IPS DF 4.7 (cell line): ENCODE measurements at regions not wholly inside any gene's neighbourhood (a gene's known extent, or its start where the extent isn't known, plus 50 kb on each side); places are given as distances from the start of the nearest gene placed in this dataset.
A peak's percentile ranks its signal among the peaks of the same experiment; 100 is the strongest.
"Not testable (repeated sequence)": the region's sequence is repeated elsewhere in the genome, so short reads cannot be mapped to it uniquely, and the experiment has no call there.

ENCODE experiments used
- DNase-seq: peaks from one replicate; pipeline ENCODE4 v3.0.0-alpha.2; 2013; ENCODE audit warnings: low spot score; ENCODE audit errors: extremely low read depth

- DNase-seq, result no peak
Observed at GRCh38 chr3:180743813-180744590, 64.7 kb upstream of the CCDC39 start.

- no peak for DNase-seq
Observed at GRCh38 chr3:180747805-180748361, 68.6 kb upstream of the CCDC39 start.

- no peak for DNase-seq
Observed at GRCh38 chr3:180749322-180749721, 70.0 kb upstream of the CCDC39 start.

- no peak for DNase-seq
Observed at GRCh38 chr3:180749796-180750195, 70.5 kb upstream of the CCDC39 start.

- DNase-seq, result no peak
Observed at GRCh38 chr3:180755556-180755955, 76.3 kb upstream of the CCDC39 start.

- no peak for DNase-seq
Observed at GRCh38 chr3:180762866-180763265, 83.6 kb upstream of the CCDC39 start.

GRCh38 chr3:180764481-180764880 is 85.2 kb upstream of the CCDC39 start:
- DNase-seq, result no peak

- no peak for DNase-seq
Observed at GRCh38 chr3:180770639-180771038, 91.3 kb upstream of the CCDC39 start.

GRCh38 chr3:180776433-180776832 is 97.1 kb upstream of the CCDC39 start:
- no peak for DNase-seq

- no peak for DNase-seq
Observed at GRCh38 chr3:180782195-180782984, 103.1 kb upstream of the CCDC39 start.

GRCh38 chr3:180786227-180786626 is 106.9 kb upstream of the CCDC39 start:
- not testable (repeated sequence) for DNase-seq

GRCh38 chr3:180789774-180790173 is 110.5 kb upstream of the CCDC39 start:
- no peak for DNase-seq

GRCh38 chr3:180798197-180798596 is 114.3 kb upstream of the FXR1 start:
- no peak for DNase-seq

GRCh38 chr3:180802837-180803236 is 109.6 kb upstream of the FXR1 start:
- DNase-seq, result no peak

GRCh38 chr3:180804916-180805315 is 107.6 kb upstream of the FXR1 start:
- peak; percentile 82 for DNase-seq

- no peak for DNase-seq
Observed at GRCh38 chr3:180808823-180809575, 103.5 kb upstream of the FXR1 start.

- DNase-seq, result no peak
Observed at GRCh38 chr3:180820400-180820799, 92.1 kb upstream of the FXR1 start.

- no peak for DNase-seq
Observed at GRCh38 chr3:180825964-180826363, 86.5 kb upstream of the FXR1 start.

GRCh38 chr3:180827171-180827570 is 85.3 kb upstream of the FXR1 start:
- DNase-seq, result no peak

- no peak for DNase-seq
Observed at GRCh38 chr3:180828001-180828720, 84.3 kb upstream of the FXR1 start.
